ENCODE measurements at regions not wholly inside any gene's neighbourhood (a gene's known extent, or its start where the extent isn't known, plus 50 kb on each side); places are given as distances from the start of the nearest gene placed in this dataset.
"Not testable (repeated sequence)": the region's sequence is repeated elsewhere in the genome, so short reads cannot be mapped to it uniquely, and the experiment has no call there.

DNA sequence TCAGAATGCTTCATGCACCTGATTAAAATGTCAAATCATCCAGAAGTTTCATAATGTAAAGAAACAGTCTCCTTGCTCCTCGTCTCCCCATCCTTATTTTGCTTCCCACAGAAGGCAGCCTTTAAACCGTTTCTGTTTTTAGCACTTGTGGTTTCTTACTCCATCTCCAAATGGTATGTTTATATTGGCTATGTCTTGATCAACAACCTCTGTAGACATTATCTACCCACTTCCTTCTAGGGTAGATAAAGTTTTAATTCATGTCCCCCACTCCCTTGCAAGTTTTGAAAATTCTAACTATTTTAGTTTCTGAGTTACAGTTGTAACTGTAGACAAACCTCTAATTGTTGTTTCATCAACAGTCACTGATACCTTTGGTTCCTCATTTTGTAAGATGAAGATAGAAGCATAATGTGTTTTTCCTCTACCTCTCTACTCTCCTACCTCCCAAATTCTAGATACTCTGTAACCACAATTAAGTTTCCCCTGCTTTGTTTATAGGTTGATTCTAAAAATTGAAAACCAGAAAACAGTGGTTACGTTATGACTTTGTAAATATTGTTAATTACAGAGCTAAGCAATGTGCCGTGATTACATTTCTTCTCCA lies 291.7 kb upstream of the GATB start:
- DNase-seq, result no peak

- DNase-seq, result not testable (repeated sequence)
These were observed 290.5 kb upstream of the GATB start for GRCh38 chr4:152051332-152051731.

DNA sequence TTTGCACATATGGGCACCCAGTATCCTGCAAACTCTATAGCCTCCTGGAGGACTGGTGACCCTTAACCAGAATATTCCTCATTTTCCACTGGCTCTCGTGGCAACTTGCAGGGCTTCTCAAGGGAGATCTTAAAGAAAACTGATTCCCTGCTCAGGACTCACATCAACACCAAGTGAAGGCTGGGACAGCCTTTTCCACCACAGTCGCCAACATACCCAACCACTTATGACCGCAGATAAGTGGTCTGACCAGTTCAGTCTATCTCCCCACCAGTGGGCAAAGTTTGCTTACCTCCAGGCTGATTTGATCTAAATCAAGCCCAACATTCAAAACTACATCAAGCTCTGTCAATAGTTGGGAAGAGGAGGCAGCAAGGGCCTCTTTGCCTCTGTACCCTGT lies 289.3 kb upstream of the GATB start:
- no peak for DNase-seq

- DNase-seq, result no peak
These were observed 286.6 kb upstream of the GATB start for GRCh38 chr4:152047451-152047850.

GRCh38 chr4:152045807-152046571 lies 285.2 kb upstream of the GATB start:
- DNase-seq, result peak; percentile 2

DNA sequence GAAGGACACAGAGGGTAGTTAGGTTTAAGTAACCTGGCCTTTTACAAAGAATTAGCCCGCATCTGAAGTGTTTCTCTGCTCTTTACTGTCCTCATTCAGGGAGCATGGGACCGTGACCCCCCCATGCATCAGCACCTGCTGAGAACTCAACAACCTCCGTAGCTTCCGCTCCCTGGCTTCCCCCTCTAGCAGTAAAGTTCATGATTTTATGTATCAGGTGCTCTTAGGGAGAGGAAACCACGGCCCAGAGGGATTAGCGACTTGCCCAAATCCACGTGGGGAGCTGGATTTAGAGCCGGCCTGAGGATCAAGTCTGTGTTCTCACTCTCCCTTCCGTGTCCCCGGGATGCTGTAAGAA lies 284.6 kb upstream of the GATB start:
- no peak for DNase-seq

DNA sequence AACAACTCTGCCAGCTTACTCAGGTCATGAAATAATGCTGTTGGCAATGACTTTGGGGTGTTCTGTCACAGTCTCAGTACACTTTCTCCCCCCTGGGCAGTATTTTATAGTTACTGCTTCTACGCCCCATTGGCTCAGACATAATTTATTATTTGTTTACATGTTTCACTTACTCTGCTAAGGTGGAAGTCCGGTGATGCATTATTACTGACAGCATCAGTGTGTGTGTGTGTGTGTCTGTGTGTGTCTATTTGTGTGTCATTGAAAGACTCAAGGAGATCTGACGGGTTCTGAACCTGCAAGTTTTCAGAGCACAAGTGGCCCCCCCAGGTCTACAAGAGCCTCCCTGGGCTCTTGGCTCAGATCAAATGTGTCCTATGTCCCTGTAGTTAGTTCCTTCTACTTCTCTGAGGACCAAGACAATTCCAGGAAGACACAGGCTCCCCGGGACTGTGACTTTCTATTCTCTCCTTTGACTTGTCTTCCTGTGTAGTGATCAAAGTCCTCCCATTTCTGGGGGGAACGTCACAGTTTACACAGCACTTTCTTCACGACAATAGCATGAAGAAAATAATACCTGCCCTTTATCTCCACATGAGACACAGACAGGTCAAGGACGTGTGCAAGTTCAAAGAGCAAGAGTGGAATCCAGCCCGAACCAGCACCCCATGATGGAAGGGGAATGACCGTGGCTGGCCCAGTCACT lies 283.7 kb upstream of the GATB start:
- no peak for DNase-seq

- no peak for DNase-seq
These were observed 280.5 kb upstream of the GATB start for GRCh38 chr4:152041295-152041694.

GRCh38 chr4:152039691-152040090 lies 278.9 kb upstream of the GATB start:
- DNase-seq, result no peak

GRCh38 chr4:152039023-152039481 lies 278.2 kb upstream of the GATB start:
- no peak for DNase-seq

DNA sequence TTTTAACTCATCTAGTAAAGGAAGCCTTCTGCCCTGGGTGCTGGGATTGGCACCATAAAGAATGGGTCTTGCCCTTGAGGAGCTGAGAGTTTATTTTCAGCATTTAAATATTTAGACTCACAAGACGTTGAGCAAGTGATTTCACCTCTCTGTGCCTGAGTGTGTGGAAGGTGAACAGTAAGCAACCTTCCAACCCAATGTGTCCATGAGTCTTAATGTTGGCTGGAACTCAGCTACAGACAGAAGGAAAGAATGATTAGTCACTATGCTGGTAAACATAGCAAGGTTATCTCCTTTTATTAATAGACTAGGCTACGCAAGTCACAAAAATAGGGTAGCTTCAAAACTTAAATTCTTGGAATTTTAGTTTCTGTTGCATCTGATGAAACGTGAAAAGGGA lies 277.4 kb upstream of the GATB start:
- DNase-seq, result no peak

DNA sequence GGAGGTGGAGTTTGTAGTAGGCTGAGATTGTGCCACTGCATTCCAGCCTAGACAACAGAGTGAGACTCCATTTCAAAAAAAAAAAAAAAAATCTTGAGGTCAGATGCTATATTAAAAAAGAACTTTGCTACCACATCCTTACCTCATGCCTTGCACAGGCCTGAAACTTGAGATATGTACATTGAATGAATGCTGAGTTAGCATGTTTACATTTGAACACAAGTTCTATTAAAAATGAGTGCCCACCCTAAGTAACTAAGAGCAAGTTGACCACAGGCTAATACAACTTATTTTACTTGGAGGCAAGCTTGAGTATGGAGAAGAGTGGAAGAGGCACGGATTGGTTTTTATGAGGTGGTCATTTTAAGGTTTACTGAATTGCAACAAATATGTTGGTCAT lies 276.6 kb upstream of the GATB start:
- DNase-seq, result no peak

GRCh38 chr4:152033621-152034020 lies 272.8 kb upstream of the GATB start:
- no peak for DNase-seq

- no peak for DNase-seq
These were observed 271.9 kb upstream of the GATB start for GRCh38 chr4:152032722-152033131.

- DNase-seq, result no peak
These were observed 268.8 kb upstream of the GATB start for GRCh38 chr4:152029631-152030030.

GRCh38 chr4:152028131-152028530 lies 267.3 kb upstream of the GATB start:
- DNase-seq, result no peak

DNA sequence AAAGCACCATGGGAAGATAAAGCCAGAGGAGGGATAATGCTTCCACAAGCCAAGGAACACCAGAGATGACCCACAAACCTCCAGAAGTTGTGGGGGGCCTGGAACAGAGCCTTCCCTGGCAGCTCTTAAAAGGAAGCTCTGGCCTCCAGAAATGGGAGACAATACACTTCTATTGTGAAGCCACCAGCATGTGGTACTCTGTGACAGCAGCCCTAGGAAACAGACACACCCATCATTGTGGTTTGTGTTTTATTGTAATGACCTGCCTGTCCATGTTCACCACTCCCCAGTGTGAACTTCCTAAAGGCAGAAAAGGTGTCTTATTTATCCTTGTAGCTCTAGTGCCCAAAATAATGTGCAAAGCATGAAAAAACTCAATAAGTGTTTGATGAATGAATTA lies 264.1 kb upstream of the GATB start:
- no peak for DNase-seq

DNA sequence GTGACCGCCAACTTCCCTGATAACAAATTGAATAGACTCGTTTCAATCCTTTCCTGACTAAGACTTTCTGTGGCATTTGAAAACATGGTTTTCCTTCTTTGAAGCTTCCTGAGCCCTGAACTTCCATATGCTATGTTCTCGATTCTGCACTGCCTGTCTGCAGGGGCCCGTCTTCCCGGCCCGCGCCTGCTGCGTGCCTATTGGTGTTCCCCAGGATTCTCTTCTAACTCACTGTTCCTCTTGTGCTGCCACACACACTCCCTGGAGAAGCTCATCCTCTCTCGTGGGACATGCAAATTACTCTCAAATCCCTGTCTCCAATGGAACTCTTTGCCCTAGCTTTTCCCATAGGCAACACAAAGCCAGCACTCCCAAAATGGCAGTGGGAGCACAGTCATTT lies 262.9 kb upstream of the GATB start:
- no peak for DNase-seq

- no peak for DNase-seq
These were observed 261.7 kb upstream of the GATB start for GRCh38 chr4:152022543-152022942.

- DNase-seq, result no peak
These were observed 261.1 kb upstream of the GATB start for GRCh38 chr4:152021788-152022438.

- no peak for DNase-seq
These were observed 259.3 kb upstream of the GATB start for GRCh38 chr4:152020073-152020472.

DNA sequence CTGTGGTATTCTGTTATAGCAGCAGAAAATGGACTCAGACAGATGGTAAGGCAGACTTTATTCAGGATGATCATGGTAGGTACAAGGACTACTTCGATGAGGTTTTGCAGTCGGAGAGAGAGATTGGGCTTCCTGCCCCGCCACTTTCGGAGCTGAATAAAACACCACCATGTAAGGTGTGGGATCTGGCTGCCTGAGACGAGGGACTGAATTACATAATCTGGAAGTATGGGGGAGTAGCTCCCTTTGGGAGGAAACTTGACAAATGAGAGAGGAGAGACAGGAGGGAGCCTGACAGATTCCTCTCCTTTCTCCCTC lies 255.5 kb upstream of the GATB start:
- DNase-seq, result no peak

GRCh38 chr4:152015597-152016302 lies 254.9 kb upstream of the GATB start:
- DNase-seq, result no peak
